ENCODE measurements at regions not wholly inside any gene's neighbourhood (a gene's known extent, or its start where the extent isn't known, plus 50 kb on each side); places are given as distances from the start of the nearest gene placed in this dataset.

DNA sequence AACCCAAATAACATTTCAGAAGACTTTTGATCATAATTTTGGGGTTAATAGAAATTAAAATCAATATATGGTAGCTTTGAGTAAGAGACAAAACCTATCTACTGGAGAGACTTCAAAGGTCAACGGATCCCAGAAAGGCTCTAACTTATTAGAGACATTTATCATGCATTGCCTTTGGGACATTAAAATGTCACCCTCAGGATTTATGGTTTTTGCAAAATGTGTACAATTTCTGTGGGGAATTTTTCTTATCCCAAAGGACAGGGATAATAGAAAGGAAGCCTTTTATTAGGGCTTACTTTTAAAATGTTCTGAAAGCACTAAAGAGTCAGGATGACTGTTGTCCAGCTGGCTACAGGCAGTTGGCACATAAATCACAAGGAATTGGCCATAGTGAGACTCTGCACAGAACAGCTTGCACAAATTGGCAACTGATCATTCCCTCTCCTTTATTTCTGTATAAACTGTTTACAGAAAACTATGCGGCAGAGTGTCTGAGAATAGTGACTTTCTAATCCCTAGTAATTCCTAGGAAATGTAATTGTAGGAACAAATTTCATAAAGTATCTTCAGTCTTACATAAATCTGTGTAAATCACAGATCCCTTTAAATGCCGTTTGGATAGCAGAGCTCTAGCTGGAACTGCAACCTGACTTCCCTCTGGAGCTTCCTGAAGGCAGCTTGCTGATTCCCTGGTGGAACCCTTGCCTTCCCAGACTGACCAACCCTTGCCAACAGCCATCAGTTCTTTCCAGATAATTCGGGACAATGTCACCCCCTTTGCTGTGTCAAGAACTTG is 201.1 kb upstream of the PREP start:
- peak in 1 of 3 donors; percentile 35 for DNase-seq
- H3K4me3 ChIP-seq, result no peak overlapping the region
- no peaks in the 10 kb centered on the region for H3K9me3 ChIP-seq
- TF ChIP-seq, protein P1, sequence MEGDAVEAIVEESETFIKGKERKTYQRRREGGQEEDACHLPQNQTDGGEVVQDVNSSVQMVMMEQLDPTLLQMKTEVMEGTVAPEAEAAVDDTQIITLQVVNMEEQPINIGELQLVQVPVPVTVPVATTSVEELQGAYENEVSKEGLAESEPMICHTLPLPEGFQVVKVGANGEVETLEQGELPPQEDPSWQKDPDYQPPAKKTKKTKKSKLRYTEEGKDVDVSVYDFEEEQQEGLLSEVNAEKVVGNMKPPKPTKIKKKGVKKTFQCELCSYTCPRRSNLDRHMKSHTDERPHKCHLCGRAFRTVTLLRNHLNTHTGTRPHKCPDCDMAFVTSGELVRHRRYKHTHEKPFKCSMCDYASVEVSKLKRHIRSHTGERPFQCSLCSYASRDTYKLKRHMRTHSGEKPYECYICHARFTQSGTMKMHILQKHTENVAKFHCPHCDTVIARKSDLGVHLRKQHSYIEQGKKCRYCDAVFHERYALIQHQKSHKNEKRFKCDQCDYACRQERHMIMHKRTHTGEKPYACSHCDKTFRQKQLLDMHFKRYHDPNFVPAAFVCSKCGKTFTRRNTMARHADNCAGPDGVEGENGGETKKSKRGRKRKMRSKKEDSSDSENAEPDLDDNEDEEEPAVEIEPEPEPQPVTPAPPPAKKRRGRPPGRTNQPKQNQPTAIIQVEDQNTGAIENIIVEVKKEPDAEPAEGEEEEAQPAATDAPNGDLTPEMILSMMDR (IDR thresholded peaks at IDR 0.05), result no peak
- H3K36me3 ChIP-seq (ENCODE audit: low read depth), result no peaks in the 10 kb centered on the region
- peaks cover 23% of the 10 kb centered on the region for H3K4me1 ChIP-seq (ENCODE audit: low read depth)
- intact Hi-C loops (cut with DNase I, micrococcal nuclease), result no loop called here
- peak; percentile 28 for ATAC-seq

GRCh38 chr6:105601541-105602236 is 198.8 kb upstream of the PREP start:
- ATAC-seq (peak; percentile 76), DNase-seq (peak in 2 of 3 donors; percentile 43 to 54)
- H3K4me3 ChIP-seq, result no peak overlapping the region
- H3K4me1 ChIP-seq (ENCODE audit: low read depth), result peaks cover 5% of the 10 kb centered on the region
- no peaks in the 10 kb centered on the region for H3K36me3 ChIP-seq (ENCODE audit: low read depth)
- intact Hi-C loops (cut with DNase I, micrococcal nuclease), result no loop called here
- no peaks in the 10 kb centered on the region for H3K9me3 ChIP-seq
- TF ChIP-seq, protein P1 (IDR thresholded peaks at IDR 0.05), result no peak

DNA sequence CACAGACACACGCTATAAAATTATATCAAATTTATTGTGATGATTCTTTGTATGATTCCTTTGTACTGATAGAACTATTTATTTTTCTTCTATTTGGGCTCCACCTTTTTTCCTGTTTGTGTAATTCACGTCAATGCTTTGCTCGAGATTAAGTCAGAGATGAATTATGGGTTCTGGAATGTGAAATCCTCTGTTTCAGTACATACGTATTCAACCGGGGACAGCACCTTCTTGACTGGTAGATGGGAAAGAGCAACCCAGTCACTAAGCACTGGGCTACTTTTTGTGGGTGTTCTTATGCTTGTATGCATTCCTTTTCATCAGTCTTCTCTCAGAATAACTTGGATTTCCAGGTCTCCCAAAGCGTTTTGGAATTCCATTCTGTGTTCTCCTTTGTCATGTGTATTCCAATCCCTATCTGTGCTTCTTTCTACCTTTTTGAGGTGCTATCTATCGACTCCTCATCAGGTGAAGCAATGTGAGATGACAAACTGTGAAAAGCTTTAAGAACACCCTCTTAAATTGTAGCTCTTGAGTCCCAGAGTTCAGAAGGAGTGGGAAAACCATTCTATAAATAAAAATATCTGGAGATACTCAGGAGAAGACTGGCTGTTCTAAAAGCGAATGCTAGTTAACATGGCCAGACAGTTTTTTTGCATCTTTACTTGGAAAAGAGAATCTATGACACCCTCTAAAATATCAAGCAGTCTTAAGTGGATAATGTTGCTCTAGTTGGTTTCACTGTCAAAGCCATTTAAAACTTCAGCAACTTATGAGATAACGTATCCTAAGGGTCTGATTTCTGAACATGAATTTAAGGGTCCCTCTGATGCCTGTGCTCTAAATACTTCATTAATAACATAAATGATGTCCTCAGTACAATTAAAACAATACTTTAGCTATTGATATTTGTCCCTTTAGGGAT is 197.7 kb upstream of the PREP start:
- H3K4me1 ChIP-seq (ENCODE audit: low read depth), result peaks cover 4% of the 10 kb centered on the region
- TF ChIP-seq, protein P1 (IDR thresholded peaks at IDR 0.05), result no peak

GRCh38 chr6:105598264-105598663 is 195.4 kb upstream of the PREP start:
- intact Hi-C loops (cut with DNase I, micrococcal nuclease), result no loop called here
- DNase-seq (no peak), ATAC-seq (no peak)
- Histone ChIP-seq H3K4me3 (no peak overlapping the region), H3K9me3 (no peaks in the 10 kb centered on the region), H3K4me1 (ENCODE audit: low read depth) (no peaks in the 10 kb centered on the region), H3K36me3 (ENCODE audit: low read depth) (no peaks in the 10 kb centered on the region)
- TF ChIP-seq, protein P1 (IDR thresholded peaks at IDR 0.05), result no peak

More for the DNA sequence above, 197.7 kb upstream of the PREP start:
- intact Hi-C loops (cut with DNase I, micrococcal nuclease), result no loop called here
- no peak overlapping the region for H3K4me3 ChIP-seq
- H3K9me3 ChIP-seq, result no peaks in the 10 kb centered on the region
- ATAC-seq (no peak), DNase-seq (no peak)
- no peaks in the 10 kb centered on the region for H3K36me3 ChIP-seq (ENCODE audit: low read depth)

DNA sequence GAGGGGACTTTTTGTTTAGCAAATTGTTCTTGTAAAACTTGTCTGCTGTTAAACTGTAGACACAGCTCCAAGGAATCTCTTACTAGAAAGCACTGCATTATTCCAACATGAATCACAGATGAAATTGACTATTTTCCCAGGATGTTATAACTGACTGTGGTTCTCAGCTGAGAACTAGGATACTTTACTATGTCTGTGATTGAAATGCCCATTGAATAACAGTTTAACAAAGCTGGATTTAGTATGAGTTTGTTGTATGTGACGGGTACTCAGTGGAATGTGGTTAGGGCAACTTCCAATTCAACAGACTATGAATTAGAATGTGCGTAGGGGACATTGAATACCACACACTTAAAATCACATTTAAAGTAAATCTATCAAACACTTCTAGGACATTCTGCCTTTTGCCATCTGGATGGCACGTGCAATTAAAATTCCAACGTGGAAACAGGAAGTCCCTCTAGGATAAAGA is 193.4 kb upstream of the PREP start:
- TF ChIP-seq, protein P1 (IDR thresholded peaks at IDR 0.05), result no peak
- DNase-seq, result no peak

More for the DNA sequence above, 193.4 kb upstream of the PREP start:
- intact Hi-C loops (cut with DNase I, micrococcal nuclease), result no loop called here
- Histone ChIP-seq H3K4me1 (ENCODE audit: low read depth) (no peaks in the 10 kb centered on the region), H3K9me3 (no peaks in the 10 kb centered on the region), H3K36me3 (ENCODE audit: low read depth) (no peaks in the 10 kb centered on the region), H3K4me3 (no peak overlapping the region)
- peak; percentile 29 for ATAC-seq

All from mucosa of descending colon (tissue), 3 donors.